Duodenal mucosa (tissue), 2 donors: ENCODE measurements at regions not wholly inside any gene's neighbourhood (a gene's known extent, or its start where the extent isn't known, plus 50 kb on each side); places are given as distances from the start of the nearest gene placed in this dataset.
A peak's percentile ranks its signal among the peaks of the same experiment; 100 is the strongest.

Experiments used
- H3K27ac ChIP-seq: one replicate; pipeline ENCODE4 v1.7.0; 2013; ENCODE audit warnings: low read depth, low read length
- H3K27me3 ChIP-seq, 2 donors: one replicate each; pipeline ENCODE4 v1.7.0; 2013; ENCODE audit warnings: low read length in 2 of 2, control low read depth in 1 of 2; ENCODE audit not compliant: insufficient read depth in 2 of 2, control insufficient read depth in 1 of 2
- H3K36me3 ChIP-seq, 2 donors: one replicate each; pipeline ENCODE4 v1.7.0; 2013; ENCODE audit warnings: low read length in 2 of 2, control low read depth in 1 of 2; ENCODE audit not compliant: insufficient read depth in 2 of 2, control insufficient read depth in 1 of 2
- H3K4me1 ChIP-seq, 2 donors: one replicate each; pipeline ENCODE4 v1.7.0; 2013; ENCODE audit warnings: low read length in 2 of 2, control low read depth in 1 of 2; ENCODE audit not compliant: insufficient read depth in 2 of 2, control insufficient read depth in 1 of 2
- H3K4me3 ChIP-seq, 2 donors: one replicate each; pipeline ENCODE4 v1.7.0; 2013; ENCODE audit warnings: low read length in 2 of 2, low read depth in 1 of 2
- H3K9ac ChIP-seq, 2 donors: one replicate each; pipeline ENCODE4 v1.7.0; 2013; ENCODE audit warnings: low read length in 2 of 2, low read depth in 1 of 2
- H3K9me3 ChIP-seq, 2 donors: one replicate each; pipeline ENCODE4 v1.7.0; 2013; ENCODE audit warnings: low read length in 2 of 2, control low read depth in 1 of 2; ENCODE audit not compliant: control insufficient read depth in 1 of 2

GRCh38 chrX:4253092-4253491, 539.6 kb upstream of the PRKX start:
- Histone ChIP-seq H3K9me3 (no peaks in the 10 kb centered on the region), H3K4me1 (no peaks in the 10 kb centered on the region), H3K9ac (no peak overlapping the region), H3K27ac (no peak overlapping the region), H3K36me3 (no peaks in the 10 kb centered on the region), H3K4me3 (no peak overlapping the region), H3K27me3 (no peaks in the 10 kb centered on the region)

DNA sequence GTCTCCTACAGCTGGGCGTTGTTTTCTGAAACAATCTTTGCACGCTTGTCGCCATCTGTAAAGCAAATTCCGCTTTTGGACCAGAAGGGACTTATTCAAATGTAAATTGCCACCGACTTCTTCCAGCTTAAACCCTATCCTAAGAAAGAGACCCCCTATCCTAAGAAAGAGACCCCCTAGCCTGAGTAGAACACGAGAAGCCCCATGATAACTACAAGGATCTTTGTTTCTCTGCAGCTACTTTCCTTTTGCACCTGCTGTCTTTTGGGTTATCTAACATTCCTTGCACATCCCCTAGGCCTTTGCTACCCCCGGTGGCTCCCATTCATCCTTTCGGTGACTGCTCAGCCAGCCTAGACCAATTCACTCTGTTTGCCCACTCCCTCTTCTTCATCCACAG, 536.0 kb upstream of the PRKX start:
- no peaks in the 10 kb centered on the region for H3K27me3 ChIP-seq
- H3K4me1 ChIP-seq = no peaks in the 10 kb centered on the region
- no peak overlapping the region for H3K9ac ChIP-seq
- no peak overlapping the region for H3K4me3 ChIP-seq
- H3K27ac ChIP-seq = no peak overlapping the region
- no peaks in the 10 kb centered on the region for H3K9me3 ChIP-seq
- H3K36me3 ChIP-seq = no peaks in the 10 kb centered on the region

DNA sequence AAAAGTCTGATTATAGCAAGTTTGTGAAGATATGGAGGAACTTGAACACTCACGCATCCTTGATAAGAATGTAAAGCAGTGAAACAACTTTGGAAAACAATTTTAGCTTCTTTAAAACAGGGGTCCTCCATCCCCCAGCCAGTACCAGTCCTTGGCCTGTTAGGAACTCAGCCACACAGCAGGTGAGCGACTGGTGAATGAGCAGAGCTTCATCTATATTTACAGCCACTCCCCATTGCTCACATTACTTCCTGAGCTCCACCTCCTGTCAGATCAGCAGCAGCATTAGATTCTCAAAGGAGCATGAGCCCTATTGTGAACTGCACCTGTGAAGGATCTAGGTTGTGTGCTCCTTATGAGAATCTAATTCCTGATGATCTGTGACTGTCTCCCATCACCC, 530.3 kb upstream of the PRKX start:
- H3K36me3 ChIP-seq = no peaks in the 10 kb centered on the region
- H3K27ac ChIP-seq = no peak overlapping the region
- no peaks in the 10 kb centered on the region for H3K4me1 ChIP-seq
- no peak overlapping the region for H3K9ac ChIP-seq
- peaks cover 12 to 17% of the 10 kb centered on the region in 2 donors for H3K9me3 ChIP-seq
- H3K4me3 ChIP-seq = no peak overlapping the region
- H3K27me3 ChIP-seq = no peaks in the 10 kb centered on the region

DNA sequence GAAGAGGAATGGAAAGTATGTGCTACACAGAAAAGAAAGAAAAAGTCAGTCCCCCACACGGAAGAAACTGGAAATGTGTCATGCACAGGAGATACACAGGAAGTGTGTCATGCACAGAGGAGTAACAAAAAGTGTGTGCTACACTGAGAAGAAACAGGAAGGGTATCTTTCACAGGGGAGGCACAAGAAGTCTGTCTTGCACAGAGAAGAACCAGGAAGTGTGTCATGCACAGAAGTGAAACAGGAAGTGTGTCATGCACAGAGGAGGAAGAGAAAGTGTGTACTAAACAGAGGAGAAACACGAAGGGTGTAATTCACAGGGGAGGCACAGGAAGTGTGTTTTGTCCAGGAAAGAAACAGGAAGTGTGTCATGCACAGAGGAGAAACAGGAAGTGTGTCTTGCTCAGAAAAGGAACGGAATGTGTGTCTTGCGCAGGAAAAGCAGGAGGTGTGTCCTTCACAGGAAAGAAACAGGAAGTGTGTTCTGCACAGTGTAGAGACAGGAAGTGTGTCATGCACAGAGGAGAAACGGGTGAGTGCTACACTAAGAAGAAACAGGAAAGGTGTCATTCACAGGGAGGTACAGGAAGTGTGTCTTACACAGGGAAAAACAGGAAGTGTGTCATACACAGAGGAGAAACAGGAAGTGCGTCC, 527.2 kb upstream of the PRKX start:
- Histone ChIP-seq H3K4me3 (peak overlapping the region in 1 of 2 donors; percentile 16), H3K27ac (no peak overlapping the region)

GRCh38 chrX:4239650-4240540, 526.4 kb upstream of the PRKX start:
- no peaks in the 10 kb centered on the region for H3K36me3 ChIP-seq
- peaks cover 12 to 17% of the 10 kb centered on the region in 2 donors for H3K9me3 ChIP-seq
- H3K9ac ChIP-seq = no peak overlapping the region
- H3K27ac ChIP-seq = no peak overlapping the region
- no peaks in the 10 kb centered on the region for H3K27me3 ChIP-seq
- H3K4me3 ChIP-seq = no peak overlapping the region
- no peaks in the 10 kb centered on the region for H3K4me1 ChIP-seq

More for the DNA sequence above, 527.2 kb upstream of the PRKX start:
- no peak overlapping the region for H3K9ac ChIP-seq
- H3K27me3 ChIP-seq = no peaks in the 10 kb centered on the region
- H3K36me3 ChIP-seq = no peaks in the 10 kb centered on the region
- H3K9me3 ChIP-seq = peaks cover 12 to 17% of the 10 kb centered on the region in 2 donors
- H3K4me1 ChIP-seq = no peaks in the 10 kb centered on the region

DNA sequence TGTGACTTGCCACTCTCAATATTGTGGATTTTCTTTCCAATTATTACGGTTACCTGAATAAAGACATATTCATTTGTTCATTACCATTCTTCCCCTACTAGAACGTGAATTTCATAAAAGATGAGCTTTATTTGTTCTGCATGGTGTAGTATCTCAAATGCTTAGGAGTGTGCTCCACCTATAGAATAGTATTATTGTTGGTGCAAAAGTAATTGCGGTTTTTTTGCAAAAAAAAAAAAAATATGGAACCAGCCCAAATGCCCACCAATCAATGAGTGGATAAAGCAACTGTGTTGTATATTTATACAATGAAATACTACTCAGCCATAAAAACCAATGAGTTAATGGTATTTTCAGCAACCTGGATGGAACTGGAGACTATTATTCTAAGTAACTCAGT, 525.5 kb upstream of the PRKX start:
- peaks cover 12 to 17% of the 10 kb centered on the region in 2 donors for H3K9me3 ChIP-seq
- no peaks in the 10 kb centered on the region for H3K4me1 ChIP-seq
- H3K9ac ChIP-seq = no peak overlapping the region
- H3K4me3 ChIP-seq = no peak overlapping the region
- no peaks in the 10 kb centered on the region for H3K36me3 ChIP-seq
- H3K27me3 ChIP-seq = no peaks in the 10 kb centered on the region
- H3K27ac ChIP-seq = no peak overlapping the region

DNA sequence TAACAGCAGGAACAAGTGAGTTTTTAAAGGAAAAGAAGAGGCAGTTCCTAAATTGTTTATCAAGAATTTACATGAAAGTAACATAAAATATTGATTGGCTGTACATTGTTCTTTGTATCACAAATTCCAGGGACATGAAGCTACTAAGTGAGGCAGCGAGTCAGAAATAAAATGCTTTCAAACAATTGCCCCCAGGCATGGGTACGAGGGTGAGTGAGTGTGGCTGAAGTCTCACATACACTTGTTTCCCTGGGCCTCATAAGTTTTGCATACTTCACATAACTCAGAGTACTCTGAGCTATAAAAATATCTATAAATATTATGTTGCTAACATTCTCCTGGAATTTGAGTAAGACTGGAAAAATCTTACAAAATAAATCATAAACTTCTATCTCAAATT, 511.6 kb upstream of the PRKX start:
- Histone ChIP-seq H3K4me1 (no peaks in the 10 kb centered on the region), H3K9me3 (no peaks in the 10 kb centered on the region), H3K27me3 (no peaks in the 10 kb centered on the region), H3K4me3 (no peak overlapping the region), H3K27ac (no peak overlapping the region), H3K36me3 (no peaks in the 10 kb centered on the region), H3K9ac (no peak overlapping the region)

DNA sequence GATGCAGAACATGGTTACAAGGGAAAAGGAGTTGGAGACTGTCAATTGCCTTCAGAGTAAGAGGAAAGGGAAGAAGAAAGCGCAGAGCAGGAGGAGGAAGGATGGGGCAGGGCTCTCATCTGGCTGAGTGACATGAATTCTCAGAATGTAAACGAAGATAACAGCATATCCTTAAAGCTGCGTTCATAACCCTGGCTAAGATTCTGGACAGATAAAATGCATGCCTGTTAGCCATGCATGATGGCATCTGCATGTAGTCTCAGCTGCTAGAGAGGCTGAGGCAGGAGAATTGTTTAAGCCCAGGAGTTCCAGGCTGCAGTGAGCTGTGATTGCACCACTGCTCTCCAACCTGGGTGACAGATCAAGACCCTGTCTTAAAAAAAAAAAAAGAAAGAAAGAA, 493.5 kb upstream of the PRKX start:
- no peaks in the 10 kb centered on the region for H3K27me3 ChIP-seq
- H3K4me3 ChIP-seq = no peak overlapping the region
- H3K4me1 ChIP-seq = no peaks in the 10 kb centered on the region
- no peak overlapping the region for H3K27ac ChIP-seq
- no peaks in the 10 kb centered on the region for H3K36me3 ChIP-seq
- H3K9me3 ChIP-seq = peaks cover 0 to 2% of the 10 kb centered on the region in 2 donors
- H3K9ac ChIP-seq = no peak overlapping the region

GRCh38 chrX:4197971-4198370, 484.5 kb upstream of the PRKX start:
- no peaks in the 10 kb centered on the region for H3K36me3 ChIP-seq
- H3K9ac ChIP-seq = no peak overlapping the region
- H3K4me1 ChIP-seq = no peaks in the 10 kb centered on the region
- no peak overlapping the region for H3K4me3 ChIP-seq
- H3K27ac ChIP-seq = no peak overlapping the region
- no peaks in the 10 kb centered on the region for H3K27me3 ChIP-seq
- peaks cover 0 to 2% of the 10 kb centered on the region in 2 donors for H3K9me3 ChIP-seq

- Histone ChIP-seq H3K9ac (no peak overlapping the region), H3K4me3 (no peak overlapping the region), H3K27me3 (no peaks in the 10 kb centered on the region), H3K9me3 (no peaks in the 10 kb centered on the region), H3K36me3 (no peaks in the 10 kb centered on the region), H3K4me1 (no peaks in the 10 kb centered on the region), H3K27ac (no peak overlapping the region)
Measured at GRCh38 chrX:4193500-4194155, 480.2 kb upstream of the PRKX start.
